GM21825 (cell line): ENCODE measurements at regions not wholly inside any gene's neighbourhood (a gene's known extent, or its start where the extent isn't known, plus 50 kb on each side); places are given as distances from the start of the nearest gene placed in this dataset.
"Not testable (repeated sequence)": the region's sequence is repeated elsewhere in the genome, so short reads cannot be mapped to it uniquely, and the experiment has no call there.

ENCODE experiments used
- ATAC-seq: cut with Tn5 transposase; IDR thresholded peaks from one replicate; pipeline ENCODE4 v1.9.1; 2021; ENCODE audit warnings: mild to moderate bottlenecking, moderate library complexity; ENCODE audit not compliant: unreplicated experiment

GRCh38 chrX:84611843-84612636 lies 109.8 kb upstream of the HDX start:
- no peak for ATAC-seq

- no peak for ATAC-seq
Measured at GRCh38 chrX:84634201-84634782, 132.0 kb upstream of the HDX start.

- no peak for ATAC-seq
Measured at GRCh38 chrX:84666086-84666485, 163.8 kb upstream of the HDX start.

GRCh38 chrX:84690228-84690627 lies 188.0 kb upstream of the HDX start:
- ATAC-seq, result no peak

GRCh38 chrX:84709987-84710386 lies 207.7 kb upstream of the HDX start:
- no peak for ATAC-seq

GRCh38 chrX:84710611-84711010 lies 208.4 kb upstream of the HDX start:
- no peak for ATAC-seq

GRCh38 chrX:84712621-84713020 lies 210.4 kb upstream of the HDX start:
- no peak for ATAC-seq

GRCh38 chrX:84715315-84715714 lies 213.1 kb upstream of the HDX start:
- no peak for ATAC-seq

- ATAC-seq, result no peak
Measured at GRCh38 chrX:84717343-84717742, 215.1 kb upstream of the HDX start.

GRCh38 chrX:84721416-84721815 lies 219.2 kb upstream of the HDX start:
- ATAC-seq, result no peak

GRCh38 chrX:84724576-84724975 lies 222.3 kb upstream of the HDX start:
- ATAC-seq, result no peak

- ATAC-seq, result no peak
Measured at GRCh38 chrX:84729408-84729807, 227.2 kb upstream of the HDX start.

GRCh38 chrX:84729809-84730208 lies 227.6 kb upstream of the HDX start:
- ATAC-seq, result peak; percentile 100

- no peak for ATAC-seq
Measured at GRCh38 chrX:84735025-84735424, 232.8 kb upstream of the HDX start.

GRCh38 chrX:84737471-84737871 lies 235.2 kb upstream of the HDX start:
- no peak for ATAC-seq

- no peak for ATAC-seq
Measured at GRCh38 chrX:84747516-84747915, 245.3 kb upstream of the HDX start.

GRCh38 chrX:84748965-84749656 lies 246.9 kb upstream of the HDX start:
- ATAC-seq, result no peak

- no peak for ATAC-seq
Measured at GRCh38 chrX:84760560-84760959, 243.1 kb upstream of the APOOL start.

- ATAC-seq, result no peak
Measured at GRCh38 chrX:84796321-84796720, 207.4 kb upstream of the APOOL start.

- no peak for ATAC-seq
Measured at GRCh38 chrX:84830836-84831235, 172.8 kb upstream of the APOOL start.

GRCh38 chrX:84846541-84846940 lies 157.1 kb upstream of the APOOL start:
- not testable (repeated sequence) for ATAC-seq

GRCh38 chrX:84851183-84851582 lies 152.5 kb upstream of the APOOL start:
- ATAC-seq, result not testable (repeated sequence)
